ENCODE measurements at regions not wholly inside any gene's neighbourhood (a gene's known extent, or its start where the extent isn't known, plus 50 kb on each side); places are given as distances from the start of the nearest gene placed in this dataset.
A peak's percentile ranks its signal among the peaks of the same experiment; 100 is the strongest.
"Not testable (repeated sequence)": the region's sequence is repeated elsewhere in the genome, so short reads cannot be mapped to it uniquely, and the experiment has no call there.

- no peak for DNase-seq (ENCODE audit: low spot score)
Measured at GRCh38 chr11:38721586-38722315, 2123.7 kb upstream of the RAG2 start.

- DNase-seq (ENCODE audit: low spot score) = no peak
Measured at GRCh38 chr11:38718659-38719058, 2120.6 kb upstream of the RAG2 start.

- no peak for DNase-seq (ENCODE audit: low spot score)
Measured at GRCh38 chr11:38718049-38718448, 2120.0 kb upstream of the RAG2 start.

GRCh38 chr11:38711110-38711509 lies 2113.1 kb upstream of the RAG2 start:
- no peak for DNase-seq (ENCODE audit: low spot score)

GRCh38 chr11:38710262-38710661 lies 2112.2 kb upstream of the RAG2 start:
- no peak for DNase-seq (ENCODE audit: low spot score)

GRCh38 chr11:38700111-38700510 lies 2102.1 kb upstream of the RAG2 start:
- no peak for DNase-seq (ENCODE audit: low spot score)

GRCh38 chr11:38693306-38693705 lies 2095.3 kb upstream of the RAG2 start:
- no peak for DNase-seq (ENCODE audit: low spot score)

- not testable (repeated sequence) for DNase-seq (ENCODE audit: low spot score)
Measured at GRCh38 chr11:38690211-38690610, 2092.2 kb upstream of the RAG2 start.

- DNase-seq (ENCODE audit: low spot score) = no peak
Measured at GRCh38 chr11:38687008-38687407, 2089.0 kb upstream of the RAG2 start.

- no peak for DNase-seq (ENCODE audit: low spot score)
Measured at GRCh38 chr11:38683484-38683883, 2085.4 kb upstream of the RAG2 start.

GRCh38 chr11:38680746-38681145 lies 2082.7 kb upstream of the RAG2 start:
- DNase-seq (ENCODE audit: low spot score) = no peak

- DNase-seq (ENCODE audit: low spot score) = no peak
Measured at GRCh38 chr11:38680166-38680565, 2082.1 kb upstream of the RAG2 start.

- DNase-seq (ENCODE audit: low spot score) = no peak
Measured at GRCh38 chr11:38672445-38672844, 2074.4 kb upstream of the RAG2 start.

GRCh38 chr11:38667359-38667758 lies 2069.3 kb upstream of the RAG2 start:
- DNase-seq (ENCODE audit: low spot score) = no peak

- DNase-seq (ENCODE audit: low spot score) = no peak
Measured at GRCh38 chr11:38648604-38649003, 2050.6 kb upstream of the RAG2 start.

GRCh38 chr11:38646382-38646781 lies 2048.3 kb upstream of the RAG2 start:
- no peak for DNase-seq (ENCODE audit: low spot score)

GRCh38 chr11:38640854-38641253 lies 2042.8 kb upstream of the RAG2 start:
- DNase-seq (ENCODE audit: low spot score) = no peak

- DNase-seq (ENCODE audit: low spot score) = no peak
Measured at GRCh38 chr11:38612701-38613100, 2014.7 kb upstream of the RAG2 start.

- DNase-seq (ENCODE audit: low spot score) = not testable (repeated sequence)
Measured at GRCh38 chr11:38601371-38601770, 2003.3 kb upstream of the RAG2 start.

GRCh38 chr11:38598418-38598817 lies 2000.4 kb upstream of the RAG2 start:
- DNase-seq (ENCODE audit: low spot score) = peak; percentile 53

GRCh38 chr11:38595359-38596016 lies 1997.5 kb upstream of the RAG2 start:
- not testable (repeated sequence) for DNase-seq (ENCODE audit: low spot score)

GRCh38 chr11:38594895-38595294 lies 1996.9 kb upstream of the RAG2 start:
- DNase-seq (ENCODE audit: low spot score) = no peak

- DNase-seq (ENCODE audit: low spot score) = no peak
Measured at GRCh38 chr11:38593649-38594048, 1995.6 kb upstream of the RAG2 start.

- DNase-seq (ENCODE audit: low spot score) = no peak
Measured at GRCh38 chr11:38582756-38583155, 1984.7 kb upstream of the RAG2 start.

Data from ecto neural progenitor cell (in vitro differentiated cells).